Body of pancreas (tissue), 4 donors: ENCODE measurements at regions not wholly inside any gene's neighbourhood (a gene's known extent, or its start where the extent isn't known, plus 50 kb on each side); places are given as distances from the start of the nearest gene placed in this dataset.

Experiments used
- ATAC-seq: fragments of 150-250 bp; one replicate; pipeline ENCODE4 v1.9.1; 2016
- DNase-seq, 4 donors: peaks; one replicate each; pipeline ENCODE4 v3.0.0-alpha.2; 2019
- H3K27ac ChIP-seq, 4 donors: fragments of 200-600 bp; sonication (generic); 1 replicate in 3 of 4; 2 replicates in 1 of 4; pipeline versions ENCODE4 v1.5.1 to v1.6.1; 2016 to 2019; ENCODE audit warnings: mild to moderate bottlenecking in 1 of 4, mixed read lengths in 1 of 4, moderate library complexity in 1 of 4
- H3K27me3 ChIP-seq, 2 donors: fragments of 200-600 bp; sonication (generic); one replicate each; pipeline ENCODE4 v1.6.0; 2016; ENCODE audit warnings: mild to moderate bottlenecking in 1 of 2
- H3K36me3 ChIP-seq, 2 donors: fragments of 200-600 bp; sonication (generic); replicated peaks in 1 of 2; 2 replicates each; pipeline ENCODE4 v1.5.1; 2016; ENCODE audit warnings: low read depth in 2 of 2; ENCODE audit not compliant: insufficient read depth in 1 of 2
- H3K4me1 ChIP-seq: fragments of 200-600 bp; sonication (generic); one replicate; pipeline ENCODE4 v1.6.0; 2016
- H3K4me3 ChIP-seq, 2 donors: fragments of 200-600 bp; sonication (generic); 1 replicate in 1 of 2; 2 replicates in 1 of 2; pipeline ENCODE4 v1.5.1; 2016 to 2019
- H3K9me3 ChIP-seq, 3 donors: fragments of 200-600 bp; sonication (generic); 1 replicate in 2 of 3; 2 replicates in 1 of 3; pipeline ENCODE4 v1.5.1; 2016
- CTCF ChIP-seq, 7 experiments: fragments of 450-650 bp in 4 of 7; fragments of 200-600 bp in 3 of 7; sonication (generic) in 3 of 7; IDR thresholded peaks; one replicate each; pipeline ENCODE4 v1.5.1; 2016 to 2019; ENCODE audit warnings: antibody characterized with exemption in 7 of 7
- POLR2A ChIP-seq, 3 donors: fragments of 450-650 bp; IDR thresholded peaks; one replicate each; pipeline ENCODE4 v1.6.1; 2016; ENCODE audit warnings: antibody characterized with exemption in 3 of 3, mild to moderate bottlenecking in 2 of 3
- WGBS, 2 donors: methylation state at CpG; one replicate each; pipeline ENCODE4 v1.1.5; 2017; 5-methylcytosine and 5-hydroxymethylcytosine counted together
- intact Hi-C: fragments of 100-400 bp; cut with DNase I; formaldehyde crosslinking; loops from one replicate; pipeline ENCODE4 v1.15.1; 2023

- TF ChIP-seq POLR2A (IDR thresholded peaks at IDR 0.05) = no peak
- no peak overlapping the region for H3K4me3 ChIP-seq
- DNase-seq = no peak
- H3K27ac ChIP-seq = no peak overlapping the region
- no peaks in the 10 kb centered on the region for H3K9me3 ChIP-seq
- no peak for ATAC-seq
- no peaks in the 10 kb centered on the region for H3K27me3 ChIP-seq
- no peaks in the 10 kb centered on the region for H3K36me3 ChIP-seq
- no peaks in the 10 kb centered on the region for H3K4me1 ChIP-seq
- intact Hi-C loops = no loop called here
- 40 to 61% methylated on average over 2 of the region's 2 CpGs for WGBS, 2 donors
Observed at GRCh38 chr5:88495810-88496209, 227.2 kb upstream of the TMEM161B start.

GRCh38 chr5:88490874-88491273 is 222.2 kb upstream of the TMEM161B start:
- TF ChIP-seq POLR2A (IDR thresholded peaks at IDR 0.05) (no peak), CTCF (IDR thresholded peaks at IDR 0.05) (no peak)
- Histone ChIP-seq H3K9me3 (no peaks in the 10 kb centered on the region), H3K4me3 (no peak overlapping the region), H3K4me1 (no peaks in the 10 kb centered on the region), H3K27me3 (no peaks in the 10 kb centered on the region), H3K27ac (no peak overlapping the region), H3K36me3 (no peaks in the 10 kb centered on the region)
- ATAC-seq (no peak), DNase-seq (no peak)
- WGBS, 2 donors = 36 to 53% methylated on average over 4 of the region's 4 CpGs
- intact Hi-C loops = no loop called here

- Histone ChIP-seq H3K27me3 (no peaks in the 10 kb centered on the region), H3K9me3 (no peaks in the 10 kb centered on the region), H3K4me3 (no peak overlapping the region), H3K36me3 (no peaks in the 10 kb centered on the region), H3K27ac (no peak overlapping the region), H3K4me1 (no peaks in the 10 kb centered on the region)
- DNase-seq (no peak), ATAC-seq (no peak)
- 27 to 32% methylated on average over 6 of the region's 6 CpGs for WGBS, 2 donors
- intact Hi-C loops = no loop called here
- TF ChIP-seq POLR2A (IDR thresholded peaks at IDR 0.05) (no peak), CTCF (IDR thresholded peaks at IDR 0.05) (no peak)
Observed at GRCh38 chr5:88489364-88489763, 220.7 kb upstream of the TMEM161B start.

GRCh38 chr5:88488561-88488960 is 219.9 kb upstream of the TMEM161B start:
- TF ChIP-seq POLR2A (IDR thresholded peaks at IDR 0.05) (no peak), CTCF (IDR thresholded peaks at IDR 0.05) (no peak)

GRCh38 chr5:88488130-88488529 is 219.5 kb upstream of the TMEM161B start:
- no peak overlapping the region for H3K27ac ChIP-seq
- H3K4me1 ChIP-seq = no peaks in the 10 kb centered on the region
- ATAC-seq (no peak), DNase-seq (no peak)
- H3K9me3 ChIP-seq = no peaks in the 10 kb centered on the region
- H3K36me3 ChIP-seq = no peaks in the 10 kb centered on the region
- 53 to 66% methylated on average over 2 of the region's 2 CpGs for WGBS, 2 donors
- intact Hi-C loops = no loop called here
- no peak for TF ChIP-seq POLR2A (IDR thresholded peaks at IDR 0.05)
- no peak for TF ChIP-seq CTCF (IDR thresholded peaks at IDR 0.05)
- no peaks in the 10 kb centered on the region for H3K27me3 ChIP-seq
- no peak overlapping the region for H3K4me3 ChIP-seq

More at GRCh38 chr5:88488561-88488960, 219.9 kb upstream of the TMEM161B start:
- Histone ChIP-seq H3K4me3 (no peak overlapping the region), H3K27ac (no peak overlapping the region), H3K4me1 (no peaks in the 10 kb centered on the region), H3K9me3 (no peaks in the 10 kb centered on the region), H3K27me3 (no peaks in the 10 kb centered on the region), H3K36me3 (no peaks in the 10 kb centered on the region)
- DNase-seq (no peak), ATAC-seq (no peak)
- 31 to 44% methylated on average over 2 of the region's 2 CpGs for WGBS, 2 donors
- intact Hi-C loops = no loop called here
